ENCODE measurements at regions not wholly inside any gene's neighbourhood (a gene's known extent, or its start where the extent isn't known, plus 50 kb on each side); places are given as distances from the start of the nearest gene placed in this dataset.
A peak's percentile ranks its signal among the peaks of the same experiment; 100 is the strongest.

DNA sequence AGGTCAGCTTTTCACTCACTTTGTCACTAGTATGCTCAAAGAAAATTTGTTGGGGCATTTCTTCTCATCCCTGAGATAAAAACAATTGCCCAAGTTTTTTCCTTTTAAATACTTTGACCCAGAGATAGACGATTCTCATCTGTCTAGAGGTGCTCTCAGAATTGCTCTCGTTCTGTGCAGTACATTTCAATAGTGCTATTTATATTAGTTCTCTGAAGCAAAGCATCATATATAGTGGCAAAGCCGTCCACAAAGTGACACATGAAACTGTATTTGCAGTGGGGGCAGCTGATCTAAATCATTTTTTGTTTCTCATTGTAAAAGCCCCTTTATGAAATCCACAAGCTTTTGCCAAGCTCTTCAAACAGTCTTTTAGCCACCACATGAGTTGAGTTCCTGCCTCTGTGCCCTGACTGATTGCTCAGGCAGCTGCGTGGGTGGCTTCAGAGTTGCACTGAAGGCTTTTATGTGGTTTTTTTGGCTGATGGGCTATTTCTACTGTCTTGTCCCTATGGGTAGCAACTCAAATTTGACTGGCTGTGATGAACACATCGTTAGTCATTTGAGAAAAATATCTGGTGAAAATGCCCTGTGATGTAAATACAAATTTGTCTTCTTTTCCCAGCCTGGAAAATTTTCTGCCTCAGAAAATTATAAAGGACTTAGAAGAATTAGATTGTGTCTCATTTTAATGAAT is 119.1 kb upstream of the OTUD4 start:
- H3K27me3 Mint-ChIP-seq, result peaks cover 5 to 38% of the 10 kb centered on the region in 2 donors
- peak overlapping the region in 1 of 7 donors; percentile 8 for H3K4me3 Mint-ChIP-seq
- no peak overlapping the region for H3K27ac Mint-ChIP-seq
- ChIA-PET CTCF (no interaction called here), POLR2A (no interaction called here)
- H3K9me3 Mint-ChIP-seq, result peaks cover 0 to 3% (median 0%) of the 10 kb centered on the region in 5 donors
- Histone ChIP-seq H3K27me3 (ENCODE audit: insufficient read depth, low read length, poor library complexity, severe bottlenecking) (no peaks in the 10 kb centered on the region), H3K4me1 (ENCODE audit: insufficient read depth, low read length) (peaks cover 11% of the 10 kb centered on the region), H3K4me3 (ENCODE audit: low read length) (no peak overlapping the region), H3K36me3 (ENCODE audit: insufficient read depth, low read length) (no peaks in the 10 kb centered on the region), H3K27ac (ENCODE audit: low read depth, low read length) (no peak overlapping the region), H3K9me3 (ENCODE audit: low read length) (no peaks in the 10 kb centered on the region)
- peaks cover 12 to 14% (median 14%) of the 10 kb centered on the region in 3 donors for H3K4me1 Mint-ChIP-seq
- H3K36me3 Mint-ChIP-seq, result peaks cover 0 to 1% (median 0%) of the 10 kb centered on the region in 3 donors
- peak in 2 of 5 donors; percentile 34 to 61 for DNase-seq

DNA sequence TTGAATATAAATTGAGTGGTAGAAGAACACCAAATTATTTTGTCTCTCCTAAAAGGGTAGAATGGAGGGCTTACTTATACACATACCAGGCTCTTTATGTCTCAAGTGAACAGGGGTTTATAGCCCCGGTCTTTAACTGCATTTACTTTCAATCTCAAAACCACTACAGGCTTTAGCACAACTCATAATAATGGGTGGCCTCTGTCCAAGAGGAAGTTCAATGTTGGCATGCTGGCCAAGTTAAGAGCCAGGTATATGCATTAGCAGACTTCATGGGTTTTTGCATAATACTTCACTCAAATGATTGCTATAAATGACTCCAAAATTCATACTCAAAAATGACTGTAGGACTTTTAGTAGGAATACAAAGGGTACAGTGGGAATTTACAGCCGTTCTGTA is 118.5 kb upstream of the OTUD4 start:
- ChIA-PET CTCF (no interaction called here), POLR2A (no interaction called here)
- Mint-ChIP-seq H3K27ac (no peak overlapping the region), H3K4me3 (no peak overlapping the region), H3K27me3 (peaks cover 5 to 38% of the 10 kb centered on the region in 2 donors), H3K36me3 (peaks cover 0 to 3% (median 0%) of the 10 kb centered on the region in 3 donors), H3K4me1 (peaks cover 12 to 14% (median 14%) of the 10 kb centered on the region in 3 donors), H3K9me3 (peaks cover 0 to 3% (median 0%) of the 10 kb centered on the region in 5 donors)
- Histone ChIP-seq H3K9me3 (ENCODE audit: low read length) (no peaks in the 10 kb centered on the region), H3K4me3 (ENCODE audit: low read length) (no peak overlapping the region), H3K27me3 (ENCODE audit: insufficient read depth, low read length, poor library complexity, severe bottlenecking) (no peaks in the 10 kb centered on the region), H3K27ac (ENCODE audit: low read depth, low read length) (no peak overlapping the region), H3K36me3 (ENCODE audit: insufficient read depth, low read length) (no peaks in the 10 kb centered on the region), H3K4me1 (ENCODE audit: insufficient read depth, low read length) (peaks cover 11% of the 10 kb centered on the region)
- no peak for DNase-seq

DNA sequence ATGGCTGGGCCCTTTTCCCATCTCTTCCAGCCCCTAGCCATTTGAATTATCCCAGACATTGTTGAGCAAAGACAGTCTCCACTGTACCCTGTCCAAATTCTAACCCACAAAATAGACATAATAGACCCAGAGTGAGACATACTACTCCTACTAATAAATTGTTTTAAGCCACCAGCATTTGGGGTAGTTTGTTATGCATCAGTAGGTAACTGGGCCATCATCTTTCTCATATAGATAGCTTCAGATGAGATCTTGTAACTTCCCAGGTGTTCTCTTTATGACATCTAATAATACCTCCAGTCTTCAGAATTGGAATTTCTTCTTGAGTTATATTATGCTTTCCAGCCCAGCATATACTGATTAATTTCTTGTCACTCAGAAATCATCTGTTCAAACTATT is 117.2 kb upstream of the OTUD4 start:
- H3K27me3 Mint-ChIP-seq, result peaks cover 5 to 35% of the 10 kb centered on the region in 2 donors
- peaks cover 0 to 3% (median 0%) of the 10 kb centered on the region in 5 donors for H3K9me3 Mint-ChIP-seq
- Histone ChIP-seq H3K27me3 (ENCODE audit: insufficient read depth, low read length, poor library complexity, severe bottlenecking) (no peaks in the 10 kb centered on the region), H3K4me1 (ENCODE audit: insufficient read depth, low read length) (peaks cover 11% of the 10 kb centered on the region), H3K4me3 (ENCODE audit: low read length) (no peak overlapping the region), H3K27ac (ENCODE audit: low read depth, low read length) (no peak overlapping the region), H3K36me3 (ENCODE audit: insufficient read depth, low read length) (no peaks in the 10 kb centered on the region), H3K9me3 (ENCODE audit: low read length) (no peaks in the 10 kb centered on the region)
- POLR2A ChIA-PET, result no interaction called here
- CTCF ChIA-PET, result no interaction called here
- peaks cover 12 to 14% (median 14%) of the 10 kb centered on the region in 3 donors for H3K4me1 Mint-ChIP-seq
- DNase-seq, result no peak
- no peak overlapping the region for H3K4me3 Mint-ChIP-seq
- H3K36me3 Mint-ChIP-seq, result peaks cover 0 to 3% (median 0%) of the 10 kb centered on the region in 3 donors
- no peak overlapping the region for H3K27ac Mint-ChIP-seq

DNA sequence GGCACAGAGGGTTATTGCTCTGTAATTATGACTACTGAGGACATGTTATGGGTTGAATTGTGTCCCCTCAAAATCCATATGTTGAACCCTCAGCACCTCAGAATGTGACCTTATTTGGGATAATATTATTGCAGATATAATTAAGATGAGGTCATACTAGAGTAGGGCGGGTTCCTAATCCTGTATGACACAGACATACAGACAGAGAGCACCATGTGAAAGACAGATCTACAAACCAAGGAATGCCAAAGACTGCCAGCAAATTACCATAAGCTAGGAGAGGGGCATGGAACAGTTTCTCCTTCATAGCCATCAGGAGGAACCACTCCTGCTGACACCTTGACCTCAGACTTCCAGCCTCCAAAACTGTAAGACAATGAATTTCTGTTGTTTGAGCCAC is 115.2 kb upstream of the OTUD4 start:
- ChIA-PET CTCF (no interaction called here), POLR2A (no interaction called here)
- H3K36me3 Mint-ChIP-seq, result peaks cover 0 to 3% (median 0%) of the 10 kb centered on the region in 3 donors
- no peak for DNase-seq
- no peak overlapping the region for H3K4me3 Mint-ChIP-seq
- H3K4me3 ChIP-seq (ENCODE audit: low read length), result no peak overlapping the region
- peaks cover 1 to 27% of the 10 kb centered on the region in 2 donors for H3K27me3 Mint-ChIP-seq
- no peaks in the 10 kb centered on the region for H3K9me3 ChIP-seq (ENCODE audit: low read length)
- no peaks in the 10 kb centered on the region for H3K27me3 ChIP-seq (ENCODE audit: insufficient read depth, low read length, poor library complexity, severe bottlenecking)
- no peaks in the 10 kb centered on the region for H3K9me3 Mint-ChIP-seq
- no peak overlapping the region for H3K27ac ChIP-seq (ENCODE audit: low read depth, low read length)
- no peaks in the 10 kb centered on the region for H3K36me3 ChIP-seq (ENCODE audit: insufficient read depth, low read length)
- peaks cover 12 to 14% (median 14%) of the 10 kb centered on the region in 3 donors for H3K4me1 Mint-ChIP-seq
- H3K4me1 ChIP-seq (ENCODE audit: insufficient read depth, low read length), result peaks cover 11% of the 10 kb centered on the region
- no peak overlapping the region for H3K27ac Mint-ChIP-seq

DNA sequence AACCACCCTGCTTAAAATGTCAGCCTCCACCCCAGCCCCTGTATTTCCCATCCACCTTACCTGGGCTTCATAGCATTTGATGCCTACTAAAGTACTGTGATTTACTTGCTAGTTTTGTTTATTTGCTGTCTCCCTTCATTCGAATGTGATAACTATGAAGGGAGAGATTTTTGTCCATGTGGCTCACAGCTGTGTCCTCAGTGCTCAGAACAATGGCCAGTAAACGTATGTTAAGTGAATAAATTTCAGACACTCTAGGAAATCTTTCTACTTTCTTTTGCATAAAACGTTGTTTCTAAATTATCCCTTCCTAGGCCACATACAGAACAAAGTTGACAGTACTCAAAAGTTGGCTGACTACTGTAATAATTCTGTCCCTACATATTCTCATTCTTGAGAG is 114.7 kb upstream of the OTUD4 start:
- no peak overlapping the region for H3K27ac ChIP-seq (ENCODE audit: low read depth, low read length)
- ChIA-PET POLR2A (no interaction called here), CTCF (no interaction called here)
- Mint-ChIP-seq H3K9me3 (no peaks in the 10 kb centered on the region), H3K27me3 (peaks cover 1 to 27% of the 10 kb centered on the region in 2 donors), H3K27ac (no peak overlapping the region), H3K4me3 (no peak overlapping the region), H3K36me3 (peaks cover 0 to 3% (median 0%) of the 10 kb centered on the region in 3 donors), H3K4me1 (peaks cover 11 to 14% (median 12%) of the 10 kb centered on the region in 3 donors)
- peaks cover 11% of the 10 kb centered on the region for H3K4me1 ChIP-seq (ENCODE audit: insufficient read depth, low read length)
- no peaks in the 10 kb centered on the region for H3K9me3 ChIP-seq (ENCODE audit: low read length)
- no peak overlapping the region for H3K4me3 ChIP-seq (ENCODE audit: low read length)
- no peaks in the 10 kb centered on the region for H3K36me3 ChIP-seq (ENCODE audit: insufficient read depth, low read length)
- no peak for DNase-seq
- no peaks in the 10 kb centered on the region for H3K27me3 ChIP-seq (ENCODE audit: insufficient read depth, low read length, poor library complexity, severe bottlenecking)

DNA sequence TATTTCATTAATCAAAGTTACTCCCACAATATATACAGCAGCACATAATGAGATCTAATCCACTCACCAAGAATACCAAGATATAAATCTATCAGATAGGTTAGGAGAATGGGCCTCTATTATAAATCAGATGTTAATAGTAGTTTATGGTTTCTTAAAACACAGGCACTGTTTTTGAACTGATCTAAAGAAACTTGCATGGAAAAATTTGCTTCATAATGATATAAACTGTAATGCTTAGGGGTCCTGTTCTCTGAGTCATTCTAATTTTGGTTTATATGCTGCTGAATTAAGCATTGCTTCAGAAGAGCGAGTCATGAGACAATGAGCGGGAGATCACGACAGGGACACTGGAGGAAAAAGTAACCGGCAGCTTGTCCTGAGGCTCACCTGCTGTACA is 113.3 kb upstream of the OTUD4 start:
- no peak overlapping the region for H3K27ac ChIP-seq (ENCODE audit: low read depth, low read length)
- Mint-ChIP-seq H3K27ac (no peak overlapping the region), H3K4me3 (no peak overlapping the region), H3K9me3 (no peaks in the 10 kb centered on the region), H3K4me1 (no peaks in the 10 kb centered on the region), H3K36me3 (peaks cover 0 to 3% (median 0%) of the 10 kb centered on the region in 3 donors), H3K27me3 (peaks cover 1 to 31% of the 10 kb centered on the region in 2 donors)
- CTCF ChIA-PET, result no interaction called here
- no peaks in the 10 kb centered on the region for H3K4me1 ChIP-seq (ENCODE audit: insufficient read depth, low read length)
- POLR2A ChIA-PET, result no interaction called here
- H3K4me3 ChIP-seq (ENCODE audit: low read length), result no peak overlapping the region
- no peak for DNase-seq
- no peaks in the 10 kb centered on the region for H3K27me3 ChIP-seq (ENCODE audit: insufficient read depth, low read length, poor library complexity, severe bottlenecking)
- H3K9me3 ChIP-seq (ENCODE audit: low read length), result no peaks in the 10 kb centered on the region
- H3K36me3 ChIP-seq (ENCODE audit: insufficient read depth, low read length), result no peaks in the 10 kb centered on the region

DNA sequence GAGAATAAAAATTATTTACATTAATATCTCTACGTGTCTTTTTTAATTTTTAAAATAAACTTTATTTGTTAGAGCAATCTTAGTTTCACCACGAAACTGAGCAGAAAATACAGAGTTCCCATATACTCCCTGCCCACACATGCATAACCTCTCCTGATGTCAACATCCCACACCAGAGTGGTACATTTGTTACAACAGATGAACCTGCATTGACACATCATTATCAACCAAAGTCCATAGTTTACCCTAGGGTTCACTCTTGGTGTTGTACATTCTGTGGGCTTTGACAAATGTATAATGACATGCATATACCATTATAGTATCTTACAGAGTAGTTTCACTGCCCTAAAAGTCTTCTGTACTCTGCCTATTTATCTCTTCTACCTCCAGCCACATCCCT is 110.6 kb upstream of the OTUD4 start:
- no peaks in the 10 kb centered on the region for H3K4me1 Mint-ChIP-seq
- no peak overlapping the region for H3K27ac Mint-ChIP-seq
- peaks cover 1 to 26% of the 10 kb centered on the region in 2 donors for H3K27me3 Mint-ChIP-seq
- DNase-seq, result no peak
- peaks cover 0 to 3% (median 0%) of the 10 kb centered on the region in 3 donors for H3K36me3 Mint-ChIP-seq
- H3K4me3 Mint-ChIP-seq, result no peak overlapping the region
- POLR2A ChIA-PET, result no interaction called here
- Histone ChIP-seq H3K9me3 (ENCODE audit: low read length) (no peaks in the 10 kb centered on the region), H3K4me3 (ENCODE audit: low read length) (no peak overlapping the region), H3K27ac (ENCODE audit: low read depth, low read length) (no peak overlapping the region), H3K36me3 (ENCODE audit: insufficient read depth, low read length) (no peaks in the 10 kb centered on the region), H3K27me3 (ENCODE audit: insufficient read depth, low read length, poor library complexity, severe bottlenecking) (no peaks in the 10 kb centered on the region), H3K4me1 (ENCODE audit: insufficient read depth, low read length) (no peaks in the 10 kb centered on the region)
- no peaks in the 10 kb centered on the region for H3K9me3 Mint-ChIP-seq
- CTCF ChIA-PET, result no interaction called here

DNA sequence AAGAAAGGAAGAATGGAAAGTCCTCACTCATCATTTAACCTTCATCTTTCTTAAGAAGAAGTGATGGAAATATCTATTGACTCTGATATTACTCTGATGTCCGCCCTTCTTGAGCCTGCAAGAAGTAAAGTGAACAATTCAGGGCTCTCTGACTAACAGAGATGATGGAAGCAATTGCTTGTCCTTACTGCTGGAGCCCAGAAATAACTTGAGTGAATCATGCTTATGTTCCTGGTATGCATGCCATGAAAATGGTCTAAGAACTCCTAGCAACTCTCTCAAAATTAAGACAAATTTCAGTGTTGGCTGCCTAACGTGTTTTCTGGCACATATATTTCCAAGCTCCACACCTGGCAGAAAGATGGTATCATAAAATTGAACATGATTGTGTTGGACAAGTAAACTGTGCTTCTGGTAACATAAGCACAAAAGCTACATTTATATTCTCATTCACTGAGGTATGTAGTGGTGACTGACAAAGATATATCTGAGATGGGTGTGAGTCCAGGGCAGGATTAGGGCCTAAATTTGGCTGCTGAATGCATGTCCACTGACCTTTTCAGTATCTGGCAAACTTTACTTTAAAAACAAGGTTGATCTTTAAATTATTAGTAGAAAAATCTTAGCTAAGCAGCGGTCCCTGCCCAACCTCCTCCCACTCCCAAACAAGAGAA is 109.2 kb upstream of the OTUD4 start:
- H3K9me3 Mint-ChIP-seq, result no peaks in the 10 kb centered on the region
- Histone ChIP-seq H3K27me3 (ENCODE audit: insufficient read depth, low read length, poor library complexity, severe bottlenecking) (no peaks in the 10 kb centered on the region), H3K36me3 (ENCODE audit: insufficient read depth, low read length) (no peaks in the 10 kb centered on the region), H3K4me1 (ENCODE audit: insufficient read depth, low read length) (no peaks in the 10 kb centered on the region), H3K4me3 (ENCODE audit: low read length) (no peak overlapping the region), H3K9me3 (ENCODE audit: low read length) (no peaks in the 10 kb centered on the region), H3K27ac (ENCODE audit: low read depth, low read length) (no peak overlapping the region)
- peaks cover 0 to 2% (median 0%) of the 10 kb centered on the region in 3 donors for H3K36me3 Mint-ChIP-seq
- ChIA-PET POLR2A (no interaction called here), CTCF (no interaction called here)
- no peak overlapping the region for H3K27ac Mint-ChIP-seq
- H3K4me1 Mint-ChIP-seq, result no peaks in the 10 kb centered on the region
- peaks cover 0 to 15% of the 10 kb centered on the region in 2 donors for H3K27me3 Mint-ChIP-seq
- DNase-seq, result no peak
- H3K4me3 Mint-ChIP-seq, result no peak overlapping the region
